GM12891 (cell line): ENCODE measurements at regions not wholly inside any gene's neighbourhood (a gene's known extent, or its start where the extent isn't known, plus 50 kb on each side); places are given as distances from the start of the nearest gene placed in this dataset.
"Not testable (repeated sequence)": the region's sequence is repeated elsewhere in the genome, so short reads cannot be mapped to it uniquely, and the experiment has no call there.

Experiments
- PAX5 ChIP-seq: IDR thresholded peaks from 2 replicates; pipeline ENCODE4 v1.6.1; 2011; ENCODE audit warnings: low read length, moderate library complexity, mild to moderate bottlenecking; ENCODE audit not compliant: insufficient read depth, severe bottlenecking
- POLR2A ChIP-seq: IDR thresholded peaks from 2 replicates; pipeline ENCODE4 v1.6.1; 2011; ENCODE audit warnings: low read depth, low read length, control low read depth
- TAF1 ChIP-seq: IDR thresholded peaks from 2 replicates; pipeline ENCODE4 v1.6.1; 2011; ENCODE audit warnings: low read depth, low read length, control low read depth

GRCh38 chr10:8367672-8368411 is 313.4 kb downstream of the GATA3 start:
- not testable (repeated sequence) for TF ChIP-seq TAF1, POLR2A, PAX5
